SKM-1 treated with dmso at 0.1 percent for 144 hours (cell line): ENCODE measurements at regions not wholly inside any gene's neighbourhood (a gene's known extent, or its start where the extent isn't known, plus 50 kb on each side); places are given as distances from the start of the nearest gene placed in this dataset.
"Not testable (repeated sequence)": the region's sequence is repeated elsewhere in the genome, so short reads cannot be mapped to it uniquely, and the experiment has no call there.

Source experiments
- DNase-seq: peaks from one replicate; lab custom pipeline; 2025; ENCODE audit not compliant: unreplicated experiment; lab: John Stamatoyannopoulos, UW

- no peak for DNase-seq
These were observed 933.6 kb upstream of the SLC39A10 start for GRCh38 chr2:194723446-194723845.

- DNase-seq = no peak
These were observed 935.8 kb upstream of the SLC39A10 start for GRCh38 chr2:194721227-194721626.

- no peak for DNase-seq
These were observed 936.6 kb upstream of the SLC39A10 start for GRCh38 chr2:194720462-194720861.

- DNase-seq = no peak
These were observed 938.1 kb upstream of the SLC39A10 start for GRCh38 chr2:194718881-194719280.

GRCh38 chr2:194714541-194714940 is 942.5 kb upstream of the SLC39A10 start:
- DNase-seq = no peak

GRCh38 chr2:194709840-194710239 is 947.2 kb upstream of the SLC39A10 start:
- no peak for DNase-seq

- DNase-seq = no peak
These were observed 950.8 kb upstream of the SLC39A10 start for GRCh38 chr2:194706179-194706578.

- no peak for DNase-seq
These were observed 951.6 kb upstream of the SLC39A10 start for GRCh38 chr2:194705398-194705797.

- DNase-seq = no peak
These were observed 956.3 kb upstream of the SLC39A10 start for GRCh38 chr2:194700726-194701125.

- DNase-seq = no peak
These were observed 956.9 kb upstream of the SLC39A10 start for GRCh38 chr2:194700116-194700515.

GRCh38 chr2:194698012-194698411 is 959.0 kb upstream of the SLC39A10 start:
- no peak for DNase-seq

- DNase-seq = no peak
These were observed 959.6 kb upstream of the SLC39A10 start for GRCh38 chr2:194697439-194697838.

GRCh38 chr2:194696690-194697089 is 960.3 kb upstream of the SLC39A10 start:
- DNase-seq = no peak

GRCh38 chr2:194686569-194686968 is 970.5 kb upstream of the SLC39A10 start:
- DNase-seq = no peak

GRCh38 chr2:194674043-194674442 is 983.0 kb upstream of the SLC39A10 start:
- no peak for DNase-seq

GRCh38 chr2:194672994-194673393 is 984.0 kb upstream of the SLC39A10 start:
- DNase-seq = no peak

GRCh38 chr2:194661431-194661830 is 995.6 kb upstream of the SLC39A10 start:
- DNase-seq = no peak

GRCh38 chr2:194639057-194639456 is 1018.0 kb upstream of the SLC39A10 start:
- not testable (repeated sequence) for DNase-seq

- DNase-seq = no peak
These were observed 1035.1 kb upstream of the SLC39A10 start for GRCh38 chr2:194621945-194622344.

- no peak for DNase-seq
These were observed 1037.7 kb upstream of the SLC39A10 start for GRCh38 chr2:194619366-194619765.

- DNase-seq = no peak
These were observed 1038.6 kb upstream of the SLC39A10 start for GRCh38 chr2:194618432-194618831.

- DNase-seq = no peak
These were observed 1040.7 kb upstream of the SLC39A10 start for GRCh38 chr2:194616334-194616733.

- no peak for DNase-seq
These were observed 1046.7 kb upstream of the SLC39A10 start for GRCh38 chr2:194610297-194610696.

- no peak for DNase-seq
These were observed 1053.6 kb upstream of the SLC39A10 start for GRCh38 chr2:194603429-194603828.
